GM06990 (cell line): ENCODE measurements at regions not wholly inside any gene's neighbourhood (a gene's known extent, or its start where the extent isn't known, plus 50 kb on each side); places are given as distances from the start of the nearest gene placed in this dataset.
"Not testable (repeated sequence)": the region's sequence is repeated elsewhere in the genome, so short reads cannot be mapped to it uniquely, and the experiment has no call there.

Experiments
- DNase-seq: peaks from one replicate; pipeline ENCODE4 v3.0.0-alpha.2; 2011; ENCODE audit not compliant: insufficient read length; ENCODE audit errors: extremely low read depth
- H3K27me3 ChIP-seq: replicated peaks from 2 replicates; pipeline ENCODE4 v1.6.0; 2011; ENCODE audit warnings: low read length; ENCODE audit not compliant: control insufficient read depth, insufficient read depth
- H3K36me3 ChIP-seq: 2 replicates; pipeline ENCODE4 v1.5.1; 2011; ENCODE audit warnings: low read length; ENCODE audit not compliant: control insufficient read depth, insufficient read depth
- H3K4me3 ChIP-seq: replicated peaks from 2 replicates; pipeline ENCODE4 v1.5.1; 2011; ENCODE audit warnings: low read depth, mild to moderate bottlenecking, control low read depth, low read length
- CTCF ChIP-seq: IDR thresholded peaks from 2 replicates; pipeline ENCODE4 v1.5.1; 2011; ENCODE audit warnings: low read length, control low read depth, mild to moderate bottlenecking, inconsistent platforms; ENCODE audit not compliant: insufficient read depth, poor library complexity, severe bottlenecking

GRCh38 chr2:195548198-195548940 is 108.7 kb upstream of the SLC39A10 start:
- H3K4me3 ChIP-seq, result no peak overlapping the region
- no peak for DNase-seq
- no peaks in the 10 kb centered on the region for H3K36me3 ChIP-seq
- H3K27me3 ChIP-seq, result no peaks in the 10 kb centered on the region
- TF ChIP-seq CTCF, result no peak

GRCh38 chr2:195547268-195547840 is 109.7 kb upstream of the SLC39A10 start:
- H3K4me3 ChIP-seq, DNase-seq, H3K27me3 ChIP-seq, H3K36me3 ChIP-seq: not testable (repeated sequence)

GRCh38 chr2:195545811-195546210 is 111.2 kb upstream of the SLC39A10 start:
- DNase-seq, result no peak
- no peaks in the 10 kb centered on the region for H3K27me3 ChIP-seq
- TF ChIP-seq CTCF, result no peak
- no peaks in the 10 kb centered on the region for H3K36me3 ChIP-seq
- no peak overlapping the region for H3K4me3 ChIP-seq

- Histone ChIP-seq H3K27me3 (no peaks in the 10 kb centered on the region), H3K4me3 (no peak overlapping the region), H3K36me3 (no peaks in the 10 kb centered on the region)
- TF ChIP-seq CTCF, result no peak
- DNase-seq, result no peak
These were observed 112.8 kb upstream of the SLC39A10 start for GRCh38 chr2:195543902-195544894.

- no peak for DNase-seq
- no peak overlapping the region for H3K4me3 ChIP-seq
- H3K36me3 ChIP-seq, result no peaks in the 10 kb centered on the region
- no peaks in the 10 kb centered on the region for H3K27me3 ChIP-seq
- TF ChIP-seq CTCF, result no peak
These were observed 114.0 kb upstream of the SLC39A10 start for GRCh38 chr2:195543063-195543462.

- Histone ChIP-seq H3K27me3 (no peaks in the 10 kb centered on the region), H3K4me3 (no peak overlapping the region), H3K36me3 (no peaks in the 10 kb centered on the region)
- DNase-seq, result no peak
- no peak for TF ChIP-seq CTCF
These were observed 115.0 kb upstream of the SLC39A10 start for GRCh38 chr2:195542067-195542466.
